Sigmoid colon (tissue), 4 donors: ENCODE measurements at regions not wholly inside any gene's neighbourhood (a gene's known extent, or its start where the extent isn't known, plus 50 kb on each side); places are given as distances from the start of the nearest gene placed in this dataset.

Experiments used
- POLR2A ChIP-seq, 2 donors: fragments of 450-650 bp; IDR thresholded peaks; one replicate each; pipeline ENCODE4 v1.6.1; 2016; ENCODE audit warnings: antibody characterized with exemption in 2 of 2, mild to moderate bottlenecking in 2 of 2, moderate library complexity in 2 of 2
- POLR2AphosphoS5 ChIP-seq, 4 donors: sonication (generic); formaldehyde crosslinking; IDR thresholded peaks; one replicate each; pipeline ENCODE4 v1.6.1; 2017; ENCODE audit warnings: antibody characterized with exemption in 4 of 4
- TF ChIP-seq, protein P1 (sequence below), 4 experiments: fragments of 450-650 bp in 3 of 4; fragments of 200-600 bp in 1 of 4; IDR thresholded peaks; one replicate each; pipeline ENCODE4 v1.5.1; 2016 to 2019; ENCODE audit warnings: antibody characterized with exemption in 4 of 4, mild to moderate bottlenecking in 3 of 4, moderate library complexity in 2 of 4

DNA sequence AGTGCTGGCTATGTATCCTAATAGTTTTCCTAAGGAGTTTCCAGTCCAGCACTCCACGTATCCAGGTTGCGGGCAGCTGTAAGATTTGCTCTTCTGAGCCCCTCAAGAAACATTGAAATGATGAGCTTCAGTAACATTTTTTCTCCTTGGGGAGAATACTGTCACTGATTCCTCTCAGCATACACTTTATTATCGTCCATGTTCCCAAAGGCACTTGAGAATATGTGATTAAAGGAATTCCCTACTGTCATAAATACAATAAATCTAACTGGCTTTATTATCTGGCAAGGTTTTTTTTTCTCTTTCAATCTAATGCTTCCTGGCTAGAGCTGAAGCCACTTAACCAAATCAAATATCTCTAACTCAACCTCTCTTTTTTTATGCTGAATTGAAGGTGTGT, 359.2 kb upstream of the PKN2 start:
- TF ChIP-seq POLR2A (IDR thresholded peaks at IDR 0.05) (no peak), POLR2AphosphoS5 (IDR thresholded peaks at IDR 0.05) (no peak)
- TF ChIP-seq, protein P1, sequence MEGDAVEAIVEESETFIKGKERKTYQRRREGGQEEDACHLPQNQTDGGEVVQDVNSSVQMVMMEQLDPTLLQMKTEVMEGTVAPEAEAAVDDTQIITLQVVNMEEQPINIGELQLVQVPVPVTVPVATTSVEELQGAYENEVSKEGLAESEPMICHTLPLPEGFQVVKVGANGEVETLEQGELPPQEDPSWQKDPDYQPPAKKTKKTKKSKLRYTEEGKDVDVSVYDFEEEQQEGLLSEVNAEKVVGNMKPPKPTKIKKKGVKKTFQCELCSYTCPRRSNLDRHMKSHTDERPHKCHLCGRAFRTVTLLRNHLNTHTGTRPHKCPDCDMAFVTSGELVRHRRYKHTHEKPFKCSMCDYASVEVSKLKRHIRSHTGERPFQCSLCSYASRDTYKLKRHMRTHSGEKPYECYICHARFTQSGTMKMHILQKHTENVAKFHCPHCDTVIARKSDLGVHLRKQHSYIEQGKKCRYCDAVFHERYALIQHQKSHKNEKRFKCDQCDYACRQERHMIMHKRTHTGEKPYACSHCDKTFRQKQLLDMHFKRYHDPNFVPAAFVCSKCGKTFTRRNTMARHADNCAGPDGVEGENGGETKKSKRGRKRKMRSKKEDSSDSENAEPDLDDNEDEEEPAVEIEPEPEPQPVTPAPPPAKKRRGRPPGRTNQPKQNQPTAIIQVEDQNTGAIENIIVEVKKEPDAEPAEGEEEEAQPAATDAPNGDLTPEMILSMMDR (IDR thresholded peaks at IDR 0.05), result no peak
